ENCODE measurements at regions not wholly inside any gene's neighbourhood (a gene's known extent, or its start where the extent isn't known, plus 50 kb on each side); places are given as distances from the start of the nearest gene placed in this dataset.
"Not testable (repeated sequence)": the region's sequence is repeated elsewhere in the genome, so short reads cannot be mapped to it uniquely, and the experiment has no call there.

- DNase-seq (ENCODE audit: low spot score) = no peak
Measured at GRCh38 chr12:93204896-93205295, 172.8 kb upstream of the NUDT4 start.

GRCh38 chr12:93205361-93205760 is 172.4 kb upstream of the NUDT4 start:
- no peak for DNase-seq (ENCODE audit: low spot score)

- no peak for DNase-seq (ENCODE audit: low spot score)
Measured at GRCh38 chr12:93208011-93208410, 169.7 kb upstream of the NUDT4 start.

GRCh38 chr12:93214523-93215289 is 163.0 kb upstream of the NUDT4 start:
- no peak for DNase-seq (ENCODE audit: low spot score)

GRCh38 chr12:93215290-93215678 is 162.4 kb upstream of the NUDT4 start:
- DNase-seq (ENCODE audit: low spot score) = no peak

- DNase-seq (ENCODE audit: low spot score) = no peak
Measured at GRCh38 chr12:93219947-93220346, 157.8 kb upstream of the NUDT4 start.

GRCh38 chr12:93221841-93222240 is 155.9 kb upstream of the NUDT4 start:
- DNase-seq (ENCODE audit: low spot score) = no peak

- DNase-seq (ENCODE audit: low spot score) = no peak
Measured at GRCh38 chr12:93223440-93224426, 154.0 kb upstream of the NUDT4 start.

GRCh38 chr12:93225094-93225493 is 152.6 kb upstream of the NUDT4 start:
- no peak for DNase-seq (ENCODE audit: low spot score)

- DNase-seq (ENCODE audit: low spot score) = no peak
Measured at GRCh38 chr12:93226361-93226760, 151.4 kb upstream of the NUDT4 start.

GRCh38 chr12:93229494-93230325 is 148.0 kb upstream of the NUDT4 start:
- DNase-seq (ENCODE audit: low spot score) = no peak

GRCh38 chr12:93230326-93230720 is 147.4 kb upstream of the NUDT4 start:
- DNase-seq (ENCODE audit: low spot score) = no peak

GRCh38 chr12:93231938-93232337 is 145.8 kb upstream of the NUDT4 start:
- DNase-seq (ENCODE audit: low spot score) = no peak

- DNase-seq (ENCODE audit: low spot score) = no peak
Measured at GRCh38 chr12:93234641-93235040, 143.1 kb upstream of the NUDT4 start.

GRCh38 chr12:93235881-93236280 is 141.8 kb upstream of the NUDT4 start:
- no peak for DNase-seq (ENCODE audit: low spot score)

GRCh38 chr12:93237235-93237915 is 140.3 kb upstream of the NUDT4 start:
- DNase-seq (ENCODE audit: low spot score) = no peak

GRCh38 chr12:93238512-93239262 is 139.0 kb upstream of the NUDT4 start:
- DNase-seq (ENCODE audit: low spot score) = not testable (repeated sequence)

GRCh38 chr12:93239789-93240188 is 137.9 kb upstream of the NUDT4 start:
- DNase-seq (ENCODE audit: low spot score) = not testable (repeated sequence)

GRCh38 chr12:93242154-93242972 is 135.4 kb upstream of the NUDT4 start:
- no peak for DNase-seq (ENCODE audit: low spot score)

- no peak for DNase-seq (ENCODE audit: low spot score)
Measured at GRCh38 chr12:93243382-93243688, 134.4 kb upstream of the NUDT4 start.
